Activated CD8-positive, alpha-beta memory T cell treated with anti-CD3 and anti-CD28 coated beads, Interleukin-2, amount 10 ng/mL, durations not matched to agents 7 days and 5 days (primary cell): ENCODE measurements at regions not wholly inside any gene's neighbourhood (a gene's known extent, or its start where the extent isn't known, plus 50 kb on each side); places are given as distances from the start of the nearest gene placed in this dataset.

Source experiments
- ATAC-seq: fragments of 150-1000 bp; cut with Tn5 transposase; one replicate; pipeline ENCODE4 v1.10.0; 2021; ENCODE audit warnings: moderate library complexity
- CTCF ChIA-PET: fragments of 350-600 bp; sonication (Branson Sonifier 250); formaldehyde crosslinking; loops from one replicate; lab custom pipeline; 2021; ENCODE audit warnings: antibody characterized with exemption; lab: Charles Lee
- DNase-seq: peaks from one replicate; pipeline ENCODE4 v3.0.0-alpha.2; 2020
- H3K27ac Mint-ChIP-seq: one replicate; pipeline ENCODE4 v1.8.0; 2021; ENCODE audit warnings: mild to moderate bottlenecking, mixed read lengths
- H3K27me3 Mint-ChIP-seq: one replicate; pipeline ENCODE4 v1.8.0; 2021; ENCODE audit warnings: mixed read lengths
- H3K36me3 Mint-ChIP-seq: one replicate; pipeline ENCODE4 v1.8.0; 2021; ENCODE audit warnings: mild to moderate bottlenecking, mixed read lengths
- H3K4me1 Mint-ChIP-seq: one replicate; pipeline ENCODE4 v1.8.0; 2021; ENCODE audit warnings: mixed read lengths
- H3K4me3 Mint-ChIP-seq: one replicate; pipeline ENCODE4 v1.8.0; 2021; ENCODE audit warnings: mild to moderate bottlenecking, moderate library complexity, mixed read lengths
- H3K9me3 Mint-ChIP-seq: one replicate; pipeline ENCODE4 v1.8.0; 2022; ENCODE audit warnings: low read depth, mixed read lengths

- DNase-seq, result no peak
- H3K27ac Mint-ChIP-seq, result no peak overlapping the region
- no peaks in the 10 kb centered on the region for H3K36me3 Mint-ChIP-seq
- H3K27me3 Mint-ChIP-seq, result no peaks in the 10 kb centered on the region
- H3K9me3 Mint-ChIP-seq, result peaks cover 14% of the 10 kb centered on the region
- no peak for ATAC-seq
- CTCF ChIA-PET, result no interaction called here
- H3K4me3 Mint-ChIP-seq, result no peak overlapping the region
- H3K4me1 Mint-ChIP-seq, result no peaks in the 10 kb centered on the region
Observed at GRCh38 chr9:26013199-26013598, 335.0 kb upstream of the TUSC1 start.

DNA sequence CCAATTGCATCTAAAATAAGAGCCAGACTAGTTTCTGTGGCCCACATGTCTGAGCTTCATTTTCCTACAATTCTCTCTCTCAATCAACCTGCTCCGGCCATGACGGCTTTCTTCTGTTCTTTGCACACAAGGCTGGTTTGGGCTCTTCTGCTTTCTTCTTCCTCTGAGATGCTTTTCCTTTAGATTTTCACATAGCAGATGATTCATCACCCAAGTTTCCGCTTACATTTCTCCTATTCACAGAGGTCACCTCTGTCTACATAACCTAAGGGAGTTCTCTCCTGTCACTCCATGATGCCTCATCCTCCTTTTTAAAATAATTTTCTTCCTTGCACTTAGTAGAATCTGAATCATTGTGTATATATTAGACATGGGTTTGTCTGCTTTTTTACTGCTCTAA lies 334.6 kb upstream of the TUSC1 start:
- Mint-ChIP-seq H3K4me1 (no peaks in the 10 kb centered on the region), H3K27me3 (no peaks in the 10 kb centered on the region), H3K27ac (no peak overlapping the region), H3K4me3 (no peak overlapping the region), H3K36me3 (no peaks in the 10 kb centered on the region), H3K9me3 (peaks cover 11% of the 10 kb centered on the region)
- ATAC-seq (no peak), DNase-seq (no peak)
- CTCF ChIA-PET, result no interaction called here

DNA sequence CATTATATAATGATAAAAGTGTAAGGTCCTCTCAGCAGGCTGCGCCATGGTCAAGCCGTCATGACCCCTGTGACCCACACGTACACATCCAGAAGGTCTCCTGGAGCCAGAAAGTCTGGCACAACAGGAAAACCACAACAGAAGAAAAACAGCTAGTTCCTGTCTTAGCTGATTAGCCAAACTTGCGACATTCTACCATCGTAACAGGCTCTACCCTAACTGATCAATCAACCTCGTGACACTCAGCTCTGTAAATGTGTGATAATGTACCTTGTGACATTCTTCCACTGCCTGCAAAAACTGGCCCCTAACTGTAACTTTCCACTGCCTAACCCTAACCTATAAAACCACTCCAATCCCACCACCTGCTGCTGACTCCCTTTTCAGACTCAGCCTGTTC lies 316.4 kb upstream of the TUSC1 start:
- H3K4me3 Mint-ChIP-seq, result no peak overlapping the region
- no peak for ATAC-seq
- DNase-seq, result no peak
- no peaks in the 10 kb centered on the region for H3K4me1 Mint-ChIP-seq
- H3K27me3 Mint-ChIP-seq, result no peaks in the 10 kb centered on the region
- peaks cover 24% of the 10 kb centered on the region for H3K9me3 Mint-ChIP-seq
- no peaks in the 10 kb centered on the region for H3K36me3 Mint-ChIP-seq
- no peak overlapping the region for H3K27ac Mint-ChIP-seq
- CTCF ChIA-PET, result no interaction called here

DNA sequence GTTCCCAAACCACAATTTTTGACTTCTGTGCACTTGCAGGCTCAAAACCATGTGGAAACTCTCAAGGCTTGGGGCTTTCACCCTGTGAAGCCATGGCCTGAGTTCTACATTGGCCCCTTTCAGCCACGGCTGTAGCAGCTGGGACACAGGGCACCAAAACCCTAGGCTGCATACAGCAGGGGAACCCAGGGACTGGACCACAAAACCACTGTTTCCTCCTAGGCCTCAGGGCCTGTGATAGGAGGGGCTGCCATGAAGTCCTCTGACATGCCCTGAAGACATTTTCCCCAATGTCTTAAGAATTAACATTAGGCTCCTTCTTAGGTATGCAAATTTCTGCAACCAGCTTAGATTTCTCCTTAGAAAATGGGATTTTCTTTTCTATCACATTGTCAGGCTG lies 312.1 kb upstream of the TUSC1 start:
- Mint-ChIP-seq H3K36me3 (no peaks in the 10 kb centered on the region), H3K27ac (no peak overlapping the region), H3K9me3 (peaks cover 31% of the 10 kb centered on the region), H3K4me3 (no peak overlapping the region), H3K4me1 (no peaks in the 10 kb centered on the region), H3K27me3 (no peaks in the 10 kb centered on the region)
- DNase-seq (no peak), ATAC-seq (no peak)
- CTCF ChIA-PET, result no interaction called here

DNA sequence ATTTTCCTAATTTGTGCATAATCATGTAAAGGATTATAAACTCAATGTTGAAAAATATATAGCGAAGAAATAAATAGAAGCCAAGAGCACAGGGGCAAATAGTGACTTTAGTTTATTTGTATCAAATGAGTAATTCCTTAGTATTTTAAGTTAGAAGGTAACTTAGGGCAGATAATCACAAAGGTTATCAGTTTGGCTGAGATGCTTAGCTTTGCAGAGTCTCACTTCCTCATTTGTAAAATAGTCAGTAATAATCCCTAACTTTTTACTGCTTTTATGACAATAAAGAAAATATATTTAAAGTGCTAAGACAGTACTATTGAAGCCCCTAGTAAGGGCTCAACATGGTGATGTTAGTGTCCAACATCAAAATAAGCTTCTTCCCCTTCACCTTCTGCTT lies 297.4 kb upstream of the TUSC1 start:
- Mint-ChIP-seq H3K27ac (no peak overlapping the region), H3K9me3 (peaks cover 5% of the 10 kb centered on the region), H3K4me3 (no peak overlapping the region), H3K36me3 (no peaks in the 10 kb centered on the region), H3K4me1 (no peaks in the 10 kb centered on the region), H3K27me3 (no peaks in the 10 kb centered on the region)
- no peak for ATAC-seq
- DNase-seq, result no peak
- CTCF ChIA-PET, result no interaction called here

GRCh38 chr9:25964239-25964638 lies 286.0 kb upstream of the TUSC1 start:
- DNase-seq (no peak), ATAC-seq (no peak)
- no peak overlapping the region for H3K4me3 Mint-ChIP-seq
- H3K36me3 Mint-ChIP-seq, result no peaks in the 10 kb centered on the region
- CTCF ChIA-PET, result no interaction called here
- no peaks in the 10 kb centered on the region for H3K4me1 Mint-ChIP-seq
- H3K27ac Mint-ChIP-seq, result no peak overlapping the region
- H3K27me3 Mint-ChIP-seq, result no peaks in the 10 kb centered on the region
- peaks cover 4% of the 10 kb centered on the region for H3K9me3 Mint-ChIP-seq

- ATAC-seq (no peak), DNase-seq (no peak)
- CTCF ChIA-PET, result no interaction called here
- Mint-ChIP-seq H3K9me3 (peaks cover 5% of the 10 kb centered on the region), H3K4me3 (no peak overlapping the region), H3K4me1 (no peaks in the 10 kb centered on the region), H3K27me3 (no peaks in the 10 kb centered on the region), H3K27ac (no peak overlapping the region), H3K36me3 (no peaks in the 10 kb centered on the region)
Observed at GRCh38 chr9:25960178-25960577, 281.9 kb upstream of the TUSC1 start.

- Mint-ChIP-seq H3K27me3 (no peaks in the 10 kb centered on the region), H3K4me3 (no peak overlapping the region), H3K9me3 (peaks cover 8% of the 10 kb centered on the region), H3K27ac (no peak overlapping the region), H3K4me1 (no peaks in the 10 kb centered on the region), H3K36me3 (no peaks in the 10 kb centered on the region)
- ATAC-seq (no peak), DNase-seq (no peak)
- CTCF ChIA-PET, result no interaction called here
Observed at GRCh38 chr9:25954209-25954608, 276.0 kb upstream of the TUSC1 start.

DNA sequence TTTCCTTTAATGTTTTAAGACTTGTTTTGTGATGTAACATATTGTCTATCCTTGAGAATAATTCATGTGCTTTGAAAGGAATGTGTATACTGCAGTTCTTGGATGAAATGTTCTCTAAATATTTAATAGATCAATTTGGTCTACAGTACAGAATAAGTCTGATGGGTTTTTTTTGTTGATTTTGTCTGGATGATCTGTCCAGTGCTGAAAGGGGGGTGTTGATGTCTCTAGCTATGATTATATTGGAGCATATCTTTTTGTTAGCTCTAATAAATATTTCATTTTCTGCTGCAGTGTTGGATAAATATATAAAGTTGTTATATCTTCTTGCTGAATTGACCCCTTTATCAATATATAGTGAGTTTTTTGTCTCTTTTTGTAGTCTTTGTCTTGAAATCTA lies 269.9 kb upstream of the TUSC1 start:
- Mint-ChIP-seq H3K4me1 (no peaks in the 10 kb centered on the region), H3K27me3 (no peaks in the 10 kb centered on the region), H3K36me3 (no peaks in the 10 kb centered on the region), H3K9me3 (peaks cover 18% of the 10 kb centered on the region), H3K4me3 (no peak overlapping the region), H3K27ac (no peak overlapping the region)
- DNase-seq (no peak), ATAC-seq (no peak)
- CTCF ChIA-PET, result no interaction called here

DNA sequence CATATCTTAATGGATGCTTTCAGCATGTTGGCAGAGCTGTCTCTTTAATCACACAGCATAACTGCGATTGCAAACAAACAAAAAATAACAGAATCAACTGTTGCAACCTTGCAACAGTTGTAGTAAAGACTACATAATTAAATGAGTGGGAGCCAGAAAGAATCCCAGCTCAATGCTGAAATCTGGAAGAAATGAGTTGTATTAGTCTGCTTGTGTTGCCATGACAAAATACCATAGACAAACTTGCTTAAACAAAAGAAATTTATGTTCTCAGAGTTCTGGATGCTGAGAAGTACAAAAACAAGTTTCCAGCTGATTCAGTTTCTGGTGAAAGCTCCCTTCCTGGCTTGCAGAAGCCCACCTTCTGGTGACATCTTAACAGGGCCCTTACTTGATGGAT lies 260.9 kb upstream of the TUSC1 start:
- Mint-ChIP-seq H3K27ac (no peak overlapping the region), H3K4me3 (no peak overlapping the region), H3K4me1 (no peaks in the 10 kb centered on the region), H3K36me3 (no peaks in the 10 kb centered on the region), H3K27me3 (no peaks in the 10 kb centered on the region), H3K9me3 (peaks cover 9% of the 10 kb centered on the region)
- ATAC-seq (no peak), DNase-seq (no peak)
- CTCF ChIA-PET, result no interaction called here

DNA sequence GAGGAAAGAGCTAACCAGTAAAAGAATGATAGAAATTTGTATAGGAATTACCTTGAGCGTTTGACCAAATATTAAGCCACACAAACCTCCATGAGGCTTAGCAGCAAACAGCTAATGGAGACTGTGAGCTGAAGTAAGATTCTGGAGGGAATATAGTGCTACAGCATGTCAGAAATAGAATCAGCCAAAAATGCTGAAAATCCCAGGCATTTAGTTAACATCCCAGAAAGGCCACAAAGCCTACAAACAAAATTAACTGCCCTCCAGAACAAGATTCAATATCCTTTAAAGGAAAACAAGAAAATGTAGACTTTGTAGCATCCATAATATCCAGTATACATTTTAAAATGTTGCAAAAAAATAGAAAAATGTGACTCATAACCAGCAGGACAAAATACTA lies 257.8 kb upstream of the TUSC1 start:
- Mint-ChIP-seq H3K4me1 (no peaks in the 10 kb centered on the region), H3K27me3 (no peaks in the 10 kb centered on the region), H3K27ac (no peak overlapping the region), H3K9me3 (peaks cover 10% of the 10 kb centered on the region), H3K4me3 (no peak overlapping the region), H3K36me3 (no peaks in the 10 kb centered on the region)
- CTCF ChIA-PET, result no interaction called here
- ATAC-seq (no peak), DNase-seq (no peak)

GRCh38 chr9:25935188-25935587 lies 256.9 kb upstream of the TUSC1 start:
- ATAC-seq (no peak), DNase-seq (no peak)
- Mint-ChIP-seq H3K27me3 (no peaks in the 10 kb centered on the region), H3K4me3 (no peak overlapping the region), H3K4me1 (no peaks in the 10 kb centered on the region), H3K27ac (no peak overlapping the region), H3K36me3 (no peaks in the 10 kb centered on the region), H3K9me3 (peaks cover 14% of the 10 kb centered on the region)
- CTCF ChIA-PET, result no interaction called here

GRCh38 chr9:25918761-25919160 lies 240.5 kb upstream of the TUSC1 start:
- DNase-seq, result no peak
- CTCF ChIA-PET, result no interaction called here
- H3K27ac Mint-ChIP-seq, result no peak overlapping the region
- H3K27me3 Mint-ChIP-seq, result no peaks in the 10 kb centered on the region
- H3K4me3 Mint-ChIP-seq, result no peak overlapping the region
- H3K9me3 Mint-ChIP-seq, result peaks cover 5% of the 10 kb centered on the region
- ATAC-seq, result no peak
- H3K4me1 Mint-ChIP-seq, result no peaks in the 10 kb centered on the region
- H3K36me3 Mint-ChIP-seq, result no peaks in the 10 kb centered on the region

GRCh38 chr9:25917731-25918362 lies 239.6 kb upstream of the TUSC1 start:
- H3K36me3 Mint-ChIP-seq, result no peaks in the 10 kb centered on the region
- ATAC-seq (no peak), DNase-seq (no peak)
- no peak overlapping the region for H3K27ac Mint-ChIP-seq
- H3K4me3 Mint-ChIP-seq, result no peak overlapping the region
- CTCF ChIA-PET, result no interaction called here
- H3K9me3 Mint-ChIP-seq, result peaks cover 5% of the 10 kb centered on the region
- H3K4me1 Mint-ChIP-seq, result no peaks in the 10 kb centered on the region
- H3K27me3 Mint-ChIP-seq, result no peaks in the 10 kb centered on the region

DNA sequence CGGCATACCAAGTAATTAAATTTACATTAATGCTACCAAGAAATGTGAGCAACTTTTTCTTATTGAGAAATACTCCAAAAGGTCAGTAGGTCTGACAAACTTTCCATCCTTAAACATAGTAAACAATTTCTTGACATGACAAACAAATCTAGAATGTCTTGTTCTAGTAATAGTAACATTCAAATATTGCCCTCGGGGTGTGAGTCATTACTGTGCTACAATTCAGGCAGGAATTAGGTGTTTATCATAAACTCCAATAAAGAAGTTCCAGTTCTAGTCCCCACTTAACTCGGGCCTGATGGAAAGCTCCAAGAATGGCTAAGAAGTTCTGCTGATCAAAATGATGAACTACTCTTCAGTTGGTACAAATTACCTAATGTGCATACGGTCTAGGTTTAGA lies 235.6 kb upstream of the TUSC1 start:
- no peak for DNase-seq
- CTCF ChIA-PET, result no interaction called here
- H3K36me3 Mint-ChIP-seq, result no peaks in the 10 kb centered on the region
- no peak overlapping the region for H3K4me3 Mint-ChIP-seq
- ATAC-seq, result no peak
- no peak overlapping the region for H3K27ac Mint-ChIP-seq
- peaks cover 9% of the 10 kb centered on the region for H3K9me3 Mint-ChIP-seq
- no peaks in the 10 kb centered on the region for H3K4me1 Mint-ChIP-seq
- no peaks in the 10 kb centered on the region for H3K27me3 Mint-ChIP-seq
